NCI-H2227 (cell line): ENCODE measurements at regions not wholly inside any gene's neighbourhood (a gene's known extent, or its start where the extent isn't known, plus 50 kb on each side); places are given as distances from the start of the nearest gene placed in this dataset.
"Not testable (repeated sequence)": the region's sequence is repeated elsewhere in the genome, so short reads cannot be mapped to it uniquely, and the experiment has no call there.

Experiments
- DNase-seq: peaks from one replicate; lab custom pipeline; 2025; ENCODE audit not compliant: unreplicated experiment; lab: John Stamatoyannopoulos, UW

DNA sequence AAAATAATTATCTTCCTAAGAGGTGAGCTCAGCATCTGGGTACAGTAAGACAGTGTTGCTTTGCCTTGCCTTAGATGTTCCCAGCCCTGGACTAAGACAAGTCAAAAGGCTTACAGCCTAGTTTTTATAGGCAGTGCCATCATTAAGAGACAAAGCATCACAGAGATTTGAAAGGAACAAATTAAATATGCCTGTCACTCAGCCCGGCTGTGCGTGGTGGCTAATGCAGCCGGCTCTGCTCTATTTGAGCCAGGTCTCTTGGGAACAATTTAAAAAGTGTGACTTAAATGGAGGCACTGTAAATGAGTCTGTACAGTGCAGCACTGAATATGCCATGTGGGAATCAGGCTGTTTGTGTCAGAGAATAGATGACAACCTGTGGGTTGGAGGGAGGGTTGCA, 1687.4 kb upstream of the FLRT2 start:
- no peak for DNase-seq

DNA sequence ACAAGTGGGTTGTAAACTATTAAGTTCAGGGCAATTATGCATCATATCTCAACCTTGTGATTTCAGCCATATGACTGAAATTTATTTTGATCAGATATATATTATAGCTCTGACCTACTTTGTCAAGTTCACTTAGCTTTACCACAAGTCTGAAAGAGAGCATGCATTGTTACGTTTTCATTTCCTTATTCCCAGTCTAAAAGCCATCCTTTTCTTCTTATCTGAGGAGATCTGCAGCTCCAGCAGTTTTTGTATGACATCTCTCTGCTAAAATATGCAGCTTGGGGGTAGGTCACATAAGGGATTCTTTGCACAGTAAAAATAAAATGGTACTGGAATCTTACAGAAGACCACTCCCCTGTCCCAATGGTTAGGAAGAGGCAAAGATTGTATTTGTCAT, 1682.8 kb upstream of the FLRT2 start:
- DNase-seq = no peak

DNA sequence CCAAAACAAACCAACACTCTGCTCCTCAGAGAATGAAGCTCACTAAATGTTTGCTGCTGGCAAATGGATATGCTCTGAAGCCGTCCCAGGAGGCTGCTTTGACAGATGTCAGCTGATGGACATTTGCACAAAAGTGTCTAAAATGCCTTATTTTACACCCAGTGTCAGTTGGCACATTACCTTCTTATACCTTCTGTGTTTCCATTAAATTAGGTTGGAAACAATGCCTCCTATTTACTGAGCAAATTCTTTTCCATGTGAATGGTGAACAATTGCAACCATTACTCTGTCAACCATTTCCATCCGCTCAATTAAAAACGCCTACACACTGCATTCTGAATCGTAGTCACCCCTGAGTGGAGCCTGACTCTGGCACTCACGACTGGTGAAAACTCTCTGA, 1679.9 kb upstream of the FLRT2 start:
- DNase-seq = no peak

DNA sequence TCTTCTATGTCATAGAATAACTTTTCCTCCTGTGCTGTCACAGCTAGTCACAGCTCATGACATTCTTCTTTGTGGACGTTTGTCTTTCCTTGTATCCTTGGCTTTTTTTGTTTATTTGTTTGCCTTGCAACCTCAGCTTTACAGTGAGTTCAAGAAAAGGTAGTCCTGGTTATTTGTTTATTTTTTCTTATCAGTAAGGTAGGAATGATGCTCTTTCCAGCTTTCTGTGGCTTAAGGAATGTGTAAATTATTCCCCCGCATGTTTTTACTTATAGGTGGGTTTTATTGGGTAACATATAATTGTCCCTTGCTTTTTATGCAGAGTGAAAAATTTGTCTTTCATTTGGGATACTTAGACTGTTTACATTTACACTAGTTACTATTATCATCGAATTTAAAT, 1673.6 kb upstream of the FLRT2 start:
- no peak for DNase-seq

DNA sequence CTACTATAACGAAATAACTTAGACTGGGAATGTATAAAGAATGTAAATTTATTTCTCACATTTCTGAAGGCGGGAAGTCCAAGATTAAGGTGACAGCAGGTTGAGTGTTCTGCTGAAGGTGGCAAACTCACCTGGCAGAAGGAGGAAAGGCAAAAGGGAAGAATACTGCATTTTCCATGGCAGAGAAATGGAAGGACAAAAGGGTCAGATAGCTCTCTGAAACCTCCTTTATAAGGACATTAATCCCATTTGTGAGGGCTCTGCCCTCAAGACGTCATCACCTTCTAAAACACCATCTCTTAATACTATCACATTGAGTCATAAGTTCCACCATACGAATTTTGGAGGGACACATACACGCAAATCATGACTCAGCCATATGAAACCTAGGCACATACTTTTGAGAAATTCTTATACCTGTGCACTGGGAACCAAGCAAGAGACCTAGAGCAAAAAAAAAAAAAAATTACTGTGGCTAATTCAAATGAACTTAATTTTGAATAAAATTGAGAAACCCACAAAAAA, 1669.3 kb upstream of the FLRT2 start:
- no peak for DNase-seq

DNA sequence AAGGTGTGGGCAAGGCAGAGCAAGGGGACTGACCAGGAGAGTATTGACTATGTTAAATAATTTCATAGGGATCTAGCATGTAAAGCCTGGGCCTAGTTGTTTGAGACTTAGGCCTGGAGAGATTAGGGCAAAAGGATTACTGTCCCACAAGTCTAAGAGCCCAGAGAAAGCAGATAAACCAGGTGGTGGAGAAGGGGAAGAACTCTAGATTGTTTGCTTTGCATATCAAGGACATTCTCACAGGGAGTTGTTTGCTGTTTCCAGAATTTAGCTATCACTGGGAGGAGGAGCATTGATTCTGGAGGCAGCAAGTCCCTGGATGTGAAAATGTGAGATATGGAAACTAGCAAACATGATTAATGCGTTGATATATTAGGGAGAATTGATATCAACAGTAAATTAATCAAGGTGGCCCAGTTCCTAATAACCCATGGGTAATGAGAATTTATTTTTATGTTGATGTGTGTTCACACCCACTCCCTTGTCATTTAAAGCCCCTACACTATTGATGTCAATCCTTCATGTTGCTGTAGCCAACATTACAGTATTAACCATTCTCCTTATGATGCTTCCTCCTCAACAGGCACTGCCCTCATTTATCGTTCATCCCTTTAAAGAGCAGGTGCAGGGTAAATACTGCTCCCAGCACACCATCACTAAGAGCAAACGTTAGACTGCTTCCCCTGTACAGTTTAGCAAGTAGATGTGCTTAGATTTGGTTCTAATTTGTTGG, 1666.7 kb upstream of the FLRT2 start:
- no peak for DNase-seq

DNA sequence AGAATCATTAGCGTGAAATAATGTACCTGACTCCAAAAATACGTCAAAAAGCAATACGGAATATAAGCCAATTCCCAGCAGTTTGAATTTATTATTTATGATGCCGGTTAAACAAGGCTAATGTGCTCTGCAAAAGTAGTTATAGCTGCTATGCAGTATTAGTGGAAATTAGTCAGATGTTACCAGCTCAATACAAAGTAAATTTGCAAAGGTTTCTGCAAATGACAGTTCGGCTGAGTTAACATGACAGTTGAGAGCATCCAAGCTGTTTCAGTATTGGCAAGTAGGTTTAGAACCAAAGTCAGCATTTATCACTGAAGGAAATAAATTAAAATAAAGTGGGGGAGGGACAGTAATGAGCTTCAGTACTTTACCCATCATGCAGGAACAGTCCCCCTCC, 1665.8 kb upstream of the FLRT2 start:
- no peak for DNase-seq

DNA sequence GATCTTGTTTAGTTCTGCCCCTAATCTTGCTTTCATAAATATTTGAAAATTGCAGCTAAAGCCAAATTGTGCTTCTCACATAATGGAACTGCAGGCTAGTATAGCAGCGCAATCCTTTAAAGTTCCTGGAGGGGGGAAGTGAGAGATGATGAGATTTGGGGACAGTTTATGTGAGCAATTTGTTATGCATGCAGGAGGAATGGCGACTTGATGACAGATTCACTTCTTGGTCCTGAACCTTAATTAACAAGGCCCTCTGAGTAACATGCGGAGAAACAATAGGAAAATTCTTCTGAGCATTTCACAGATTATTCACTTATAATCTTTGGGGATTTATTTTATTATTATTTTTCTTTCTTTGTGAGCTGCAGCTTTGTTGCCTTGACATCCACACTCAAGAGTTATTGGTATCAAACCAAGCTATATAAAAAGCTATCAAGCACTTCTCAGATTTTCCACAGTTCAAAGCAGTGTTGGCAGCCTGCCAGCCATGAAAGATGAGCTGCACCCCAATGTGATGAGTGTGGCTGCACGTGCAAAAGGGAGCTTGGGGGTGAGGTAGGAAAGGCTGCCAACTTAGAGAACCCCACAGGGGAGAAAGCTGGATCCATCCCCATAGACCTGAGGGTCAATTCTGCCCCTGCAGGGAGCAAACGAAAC, 1662.2 kb upstream of the FLRT2 start:
- DNase-seq = no peak

DNA sequence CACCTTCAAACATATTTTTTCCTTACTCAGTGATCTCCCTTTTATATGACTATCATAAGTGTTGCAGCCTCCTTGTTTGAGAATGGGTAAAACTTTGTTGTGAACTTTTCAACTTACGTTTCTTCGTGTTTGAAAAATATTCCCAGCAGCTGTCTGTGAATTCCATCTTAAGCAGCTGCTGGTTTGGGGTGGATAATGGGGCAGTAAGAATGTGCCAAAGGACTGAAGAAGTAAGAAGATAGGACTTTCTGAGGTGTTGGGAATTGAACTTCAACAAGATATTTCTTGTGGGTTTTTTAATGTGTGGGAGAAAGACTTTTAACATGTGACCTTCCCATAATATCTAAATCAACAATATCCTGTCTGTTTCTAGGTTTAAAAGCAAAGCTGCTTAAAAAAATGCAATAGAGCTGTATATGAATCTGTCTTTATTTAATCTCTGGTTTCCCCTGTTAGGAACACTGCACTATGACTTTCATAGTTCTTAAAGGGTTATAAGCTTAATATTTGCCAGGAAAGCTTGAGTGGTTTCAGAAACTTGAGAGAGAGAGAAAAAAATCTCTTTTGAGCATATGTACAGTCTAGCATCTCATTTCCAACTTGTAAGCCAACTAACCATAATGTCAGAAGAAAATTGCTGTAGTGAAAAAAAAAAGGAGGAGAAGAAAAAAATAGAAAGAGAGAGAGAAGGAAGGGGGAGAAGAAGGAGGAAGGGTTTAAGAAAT, 1659.2 kb upstream of the FLRT2 start:
- DNase-seq = no peak

DNA sequence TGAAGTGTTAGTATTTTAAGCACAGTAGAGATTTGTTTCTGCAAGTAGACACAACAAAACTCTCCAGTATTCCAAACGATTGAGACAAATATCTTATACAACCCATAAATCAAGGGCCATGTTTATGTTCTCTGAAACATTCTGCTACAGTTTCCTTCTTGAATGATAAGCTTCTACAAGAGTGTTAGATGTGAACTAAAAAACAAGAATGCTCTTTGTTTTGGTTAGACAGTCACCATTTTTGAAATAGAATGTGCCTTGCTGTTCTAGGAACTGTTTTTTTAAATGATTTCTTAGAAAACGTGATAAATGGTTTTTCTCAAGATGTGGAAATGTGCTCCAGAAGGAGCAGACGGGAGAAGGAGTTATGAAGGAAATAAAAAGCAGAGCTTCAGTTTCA, 1656.3 kb upstream of the FLRT2 start:
- DNase-seq = no peak

DNA sequence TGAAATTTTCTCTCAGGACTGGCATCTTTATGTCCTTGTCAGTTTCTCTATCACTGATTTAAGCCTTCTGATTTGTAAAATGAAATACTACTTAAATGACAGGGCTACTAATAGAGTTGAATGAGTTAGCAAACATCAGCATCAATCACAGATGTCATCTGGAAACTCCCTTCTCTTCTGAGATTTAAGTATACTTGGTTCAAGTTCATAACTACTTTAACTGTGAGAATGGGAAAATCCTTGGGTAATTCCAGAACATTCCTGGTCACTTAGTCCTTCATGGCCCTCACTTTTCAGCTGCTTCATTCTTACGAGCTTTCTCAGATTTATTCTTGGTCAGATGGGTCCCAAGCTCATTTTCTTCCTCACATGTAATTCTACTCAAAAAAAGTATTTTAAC, 1655.3 kb upstream of the FLRT2 start:
- no peak for DNase-seq

DNA sequence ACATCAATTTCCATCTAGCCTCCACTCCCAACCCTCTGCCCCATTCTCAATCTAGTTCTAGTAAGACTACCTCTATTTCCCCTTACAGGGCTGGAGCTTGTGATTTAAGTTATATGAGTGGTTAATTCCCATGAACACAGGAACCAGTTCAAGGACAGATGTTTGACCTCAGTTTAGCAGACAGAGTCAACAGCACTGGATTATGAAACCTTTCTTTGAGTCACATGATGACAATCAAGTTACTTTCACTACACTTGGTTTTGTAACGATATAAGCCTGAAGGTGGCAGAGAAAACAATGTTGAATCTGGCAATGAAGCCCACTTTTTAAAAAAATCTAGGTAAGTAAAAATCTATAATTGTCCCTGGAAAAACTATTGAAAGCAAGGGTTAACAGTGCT, 1646.2 kb upstream of the FLRT2 start:
- no peak for DNase-seq

DNA sequence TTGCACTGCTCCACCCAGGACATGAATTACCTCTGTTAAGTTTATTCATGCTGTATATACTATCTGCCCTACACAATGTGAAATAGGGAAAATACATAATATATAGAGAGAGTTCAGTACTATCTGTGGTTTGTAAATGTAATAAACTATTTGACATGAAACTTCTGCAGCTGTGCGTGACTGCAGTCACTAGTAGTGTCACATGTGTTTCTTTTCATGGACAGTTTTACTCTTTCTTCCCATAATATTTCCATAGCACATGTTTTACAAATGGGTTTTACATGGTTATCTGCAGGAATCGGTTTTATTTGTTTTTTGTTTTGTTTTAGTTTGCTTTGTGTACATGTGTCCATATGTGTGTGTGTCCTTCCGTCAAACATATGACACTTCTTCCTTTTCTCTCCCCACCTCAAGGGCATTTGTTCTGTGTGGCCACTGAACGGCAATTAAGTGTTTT, 1644.1 kb upstream of the FLRT2 start:
- DNase-seq = no peak

DNA sequence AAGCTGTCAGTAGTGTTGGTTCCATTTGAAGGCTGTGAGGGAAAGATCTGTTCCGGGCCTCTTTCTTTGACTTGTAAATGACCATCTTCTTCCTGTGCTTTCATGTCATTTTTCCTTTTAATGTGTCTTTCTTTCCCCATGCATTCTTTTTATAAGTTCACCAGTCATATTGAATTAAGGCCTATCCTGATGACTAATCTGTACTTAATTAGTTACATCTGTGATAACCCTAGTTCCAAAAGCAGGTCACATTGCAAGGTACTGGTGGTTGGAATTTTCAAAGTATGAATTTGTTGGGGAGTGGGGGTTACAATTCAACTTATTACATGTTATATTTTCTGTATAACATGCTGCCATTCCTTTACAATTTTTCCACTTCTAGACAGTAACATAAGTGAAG, 1642.1 kb upstream of the FLRT2 start:
- no peak for DNase-seq

DNA sequence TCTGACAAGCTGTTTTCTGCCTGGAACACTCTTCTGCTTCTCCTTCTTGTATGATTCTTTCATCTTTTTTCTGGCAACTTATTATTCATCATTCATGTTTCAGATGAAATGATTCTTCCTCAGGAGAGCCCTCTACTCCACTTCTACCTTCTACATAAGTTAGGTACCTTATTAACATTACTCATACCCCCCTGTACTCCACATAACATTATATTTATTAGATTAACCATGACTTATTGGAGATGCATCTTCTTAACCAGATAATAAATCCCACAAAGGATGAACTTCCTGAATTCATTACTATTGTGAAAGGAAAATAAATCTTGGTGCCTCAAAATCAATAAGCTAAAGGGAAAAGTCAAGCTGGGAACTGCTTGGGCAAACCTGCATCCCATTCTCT, 1636.5 kb upstream of the FLRT2 start:
- DNase-seq = no peak

DNA sequence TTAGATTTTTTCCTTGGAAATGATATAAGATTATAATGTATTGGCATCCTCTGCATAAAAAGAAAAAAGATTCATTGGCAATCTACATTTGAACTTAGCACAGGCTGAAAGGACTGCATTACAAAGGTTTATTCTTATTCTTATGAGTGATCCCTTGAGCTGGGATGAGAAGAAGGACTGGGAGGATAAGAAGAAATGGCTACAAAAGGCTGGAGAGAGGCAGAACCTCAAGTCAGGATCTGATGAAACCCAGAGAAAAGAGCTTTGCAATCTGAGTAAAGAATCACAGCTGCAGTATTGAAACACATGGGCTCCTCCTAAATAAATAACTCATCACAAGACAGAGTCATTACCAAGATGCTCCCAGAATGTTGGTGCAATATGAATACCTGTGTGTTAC, 1635.4 kb upstream of the FLRT2 start:
- DNase-seq = no peak

DNA sequence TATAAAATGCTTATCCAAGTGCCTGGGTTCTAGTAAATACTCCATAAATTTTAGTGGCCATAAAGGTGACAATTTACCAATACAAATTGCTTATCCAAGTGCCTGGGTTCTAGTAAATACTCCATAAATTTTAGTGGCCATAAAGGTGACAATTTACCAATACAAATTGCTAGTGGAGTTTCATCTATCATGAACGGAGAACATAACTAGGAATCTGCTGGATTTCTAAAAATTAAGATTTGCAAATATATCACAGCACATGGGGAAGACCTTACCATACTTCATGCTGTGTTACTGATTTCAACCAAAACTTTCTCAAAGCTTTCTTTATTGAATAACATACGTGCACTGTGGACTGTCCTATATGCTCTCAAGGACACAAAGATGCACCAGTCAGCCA, 1631.4 kb upstream of the FLRT2 start:
- DNase-seq = not testable (repeated sequence)

DNA sequence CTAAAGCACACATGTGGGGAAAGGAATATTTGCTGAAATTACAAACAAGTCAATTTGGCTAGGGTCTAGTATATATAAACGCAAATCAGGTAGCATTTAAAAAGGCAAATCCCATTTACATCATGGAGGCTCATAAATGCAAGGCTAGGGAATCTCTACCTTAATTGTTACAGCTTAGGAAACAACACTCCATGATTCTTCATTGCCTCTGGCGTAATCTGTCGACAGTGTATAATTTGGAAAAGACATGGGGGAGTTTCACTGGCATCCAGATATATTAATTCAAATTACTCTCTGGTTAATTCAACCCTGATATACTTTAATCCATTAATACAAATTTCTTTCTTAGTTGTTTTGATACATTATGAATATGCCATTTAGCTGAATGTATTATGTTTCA, 1630.2 kb upstream of the FLRT2 start:
- DNase-seq = no peak

DNA sequence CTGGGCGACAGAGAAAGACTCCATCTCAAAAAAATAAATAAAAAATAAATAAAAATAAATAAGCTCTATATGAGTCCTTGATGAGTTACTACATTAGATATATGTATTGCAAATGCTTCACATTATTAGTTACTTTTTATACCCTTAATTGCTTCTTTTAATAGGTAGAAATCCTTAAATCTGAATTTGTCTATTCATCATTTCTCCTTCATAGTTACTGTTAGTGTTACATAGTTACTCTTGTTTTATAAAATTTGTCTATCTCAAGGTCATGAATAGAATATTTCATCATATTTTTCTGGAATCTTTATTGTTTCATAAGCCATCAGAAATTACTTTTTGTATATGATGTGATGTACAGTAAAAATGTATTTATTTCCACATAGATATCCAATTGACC, 1624.8 kb upstream of the FLRT2 start:
- DNase-seq = no peak

DNA sequence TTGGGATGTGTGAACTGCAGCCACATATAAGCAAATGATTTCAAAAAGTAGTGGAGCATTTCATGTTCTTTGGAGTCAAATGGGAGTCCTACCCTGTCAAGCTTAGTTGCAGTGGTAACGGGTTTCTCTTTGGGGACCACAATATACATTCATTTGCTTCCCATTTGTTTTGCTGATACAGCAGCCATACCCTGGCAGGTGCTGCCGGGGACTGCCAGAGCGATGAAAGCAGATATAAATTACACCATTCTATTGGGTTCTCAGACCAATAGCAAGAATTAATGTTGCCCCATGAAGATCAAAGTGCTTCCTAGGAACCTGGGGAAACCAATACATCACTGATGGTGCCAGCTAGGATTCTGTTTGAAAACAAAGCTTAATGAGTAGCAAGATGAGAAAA, 1621.5 kb upstream of the FLRT2 start:
- DNase-seq = no peak

DNA sequence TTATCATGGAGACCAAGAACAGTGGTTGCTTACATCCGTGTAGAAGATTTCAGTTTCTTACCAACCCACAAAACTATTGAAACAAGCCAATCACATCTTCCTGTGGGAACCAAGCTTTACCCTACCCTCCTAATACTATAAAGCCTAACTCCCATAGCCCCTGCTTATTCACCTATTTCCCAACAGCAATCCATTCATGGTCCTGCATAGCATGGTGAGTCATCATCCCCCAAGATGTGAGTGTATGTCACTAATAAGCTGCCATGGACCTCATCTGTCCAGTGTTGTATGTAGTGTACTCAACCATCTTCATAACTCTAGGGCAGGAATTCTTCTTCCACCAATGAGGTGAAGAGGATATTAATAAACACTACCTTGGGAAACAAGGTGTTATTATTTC, 1620.4 kb upstream of the FLRT2 start:
- no peak for DNase-seq

DNA sequence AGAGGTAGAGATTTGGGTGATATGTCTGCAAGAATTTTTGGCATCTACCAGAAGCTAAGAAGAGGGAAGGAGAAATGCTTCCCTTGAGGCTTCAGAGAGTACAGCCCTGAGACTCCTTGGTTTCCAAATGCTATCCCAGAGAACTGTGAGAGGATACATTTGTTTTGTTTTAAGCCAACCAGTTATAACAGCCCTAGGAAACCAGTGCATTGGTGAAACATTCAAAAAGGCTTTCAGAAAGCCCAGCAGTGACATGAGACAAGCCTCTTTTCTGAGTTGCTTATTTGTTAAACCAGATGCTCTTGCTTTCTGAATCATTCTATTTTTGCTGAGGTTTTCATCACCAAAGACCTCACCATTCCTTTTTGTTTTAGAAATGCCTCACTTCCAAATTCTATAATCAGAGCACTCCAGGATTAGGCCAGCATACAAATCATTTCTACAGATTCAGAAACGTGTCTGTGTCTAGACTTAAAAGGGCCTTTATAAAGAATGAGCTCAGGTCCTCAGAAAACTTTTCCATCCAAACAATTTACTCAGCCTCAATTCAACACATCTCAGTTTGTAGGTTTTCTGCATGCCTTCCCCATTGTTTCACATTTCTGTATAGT, 1617.8 kb upstream of the FLRT2 start:
- no peak for DNase-seq
